ENCODE measurements at regions not wholly inside any gene's neighbourhood (a gene's known extent, or its start where the extent isn't known, plus 50 kb on each side); places are given as distances from the start of the nearest gene placed in this dataset.
A peak's percentile ranks its signal among the peaks of the same experiment; 100 is the strongest.

GRCh38 chr13:78131346-78131745, 212.7 kb upstream of the EDNRB start:
- no peaks in the 10 kb centered on the region for H3K36me3 ChIP-seq (ENCODE audit: insufficient read depth, low read length)
- H4K20me1 ChIP-seq (ENCODE audit: insufficient read depth, low read length, poor library complexity, severe bottlenecking) = no peaks in the 10 kb centered on the region
- no peak overlapping the region for H2AFZ ChIP-seq (ENCODE audit: low read length)
- H3K9me3 ChIP-seq (ENCODE audit: insufficient read depth, low read depth, low read length) = no peaks in the 10 kb centered on the region
- H3K4me3 ChIP-seq (ENCODE audit: low read length, poor library complexity, severe bottlenecking) = no peak overlapping the region
- TF ChIP-seq EZH2phosphoT487 (IDR thresholded peaks at IDR 0.05; ENCODE audit: borderline replicate concordance) (no peak), CTCF (conservative IDR thresholded peaks at IDR 0.05; ENCODE audit: low read length) (no peak)
- no peaks in the 10 kb centered on the region for H3K79me2 ChIP-seq (ENCODE audit: insufficient read depth, low read length)
- no peaks in the 10 kb centered on the region for H3K27me3 ChIP-seq (ENCODE audit: insufficient read depth, low read length, poor library complexity, severe bottlenecking)
- H3K4me2 ChIP-seq (ENCODE audit: low read depth, low read length, poor library complexity, severe bottlenecking) = peak overlapping the region; percentile 11
- no peaks in the 10 kb centered on the region for H3K9me2 ChIP-seq (replicated peaks; ENCODE audit: low read depth, low read length)
- H3F3A ChIP-seq (ENCODE audit: low read depth) = no peaks in the 10 kb centered on the region
- H3K4me1 ChIP-seq (ENCODE audit: insufficient read depth, low read length, poor library complexity, severe bottlenecking) = peaks cover 5% of the 10 kb centered on the region
- H3K9ac ChIP-seq (ENCODE audit: low read depth, low read length, poor library complexity, severe bottlenecking) = no peak overlapping the region

- Histone ChIP-seq H3K9ac (ENCODE audit: low read depth, low read length, poor library complexity, severe bottlenecking) (no peak overlapping the region), H3K4me1 (ENCODE audit: insufficient read depth, low read length, poor library complexity, severe bottlenecking) (peaks cover 5% of the 10 kb centered on the region), H3K9me2 (replicated peaks; ENCODE audit: low read depth, low read length) (no peaks in the 10 kb centered on the region), H3F3A (ENCODE audit: low read depth) (no peaks in the 10 kb centered on the region), H3K4me2 (ENCODE audit: low read depth, low read length, poor library complexity, severe bottlenecking) (no peak overlapping the region), H4K20me1 (ENCODE audit: insufficient read depth, low read length, poor library complexity, severe bottlenecking) (no peaks in the 10 kb centered on the region), H2AFZ (ENCODE audit: low read length) (no peak overlapping the region), H3K4me3 (ENCODE audit: low read length, poor library complexity, severe bottlenecking) (no peak overlapping the region), H3K9me3 (ENCODE audit: insufficient read depth, low read depth, low read length) (no peaks in the 10 kb centered on the region), H3K79me2 (ENCODE audit: insufficient read depth, low read length) (no peaks in the 10 kb centered on the region), H3K27me3 (ENCODE audit: insufficient read depth, low read length, poor library complexity, severe bottlenecking) (no peaks in the 10 kb centered on the region), H3K36me3 (ENCODE audit: insufficient read depth, low read length) (no peaks in the 10 kb centered on the region)
- TF ChIP-seq EZH2phosphoT487 (IDR thresholded peaks at IDR 0.05; ENCODE audit: borderline replicate concordance) = no peak
- no peak for TF ChIP-seq CTCF (conservative IDR thresholded peaks at IDR 0.05; ENCODE audit: low read length)
Observed at GRCh38 chr13:78129823-78130222, 211.2 kb upstream of the EDNRB start.

GRCh38 chr13:78129359-78129758, 210.7 kb upstream of the EDNRB start:
- H3F3A ChIP-seq (ENCODE audit: low read depth) = no peaks in the 10 kb centered on the region
- no peaks in the 10 kb centered on the region for H4K20me1 ChIP-seq (ENCODE audit: insufficient read depth, low read length, poor library complexity, severe bottlenecking)
- no peaks in the 10 kb centered on the region for H3K9me3 ChIP-seq (ENCODE audit: insufficient read depth, low read depth, low read length)
- H3K27me3 ChIP-seq (ENCODE audit: insufficient read depth, low read length, poor library complexity, severe bottlenecking) = no peaks in the 10 kb centered on the region
- no peak overlapping the region for H3K4me2 ChIP-seq (ENCODE audit: low read depth, low read length, poor library complexity, severe bottlenecking)
- H2AFZ ChIP-seq (ENCODE audit: low read length) = no peak overlapping the region
- H3K9me2 ChIP-seq (replicated peaks; ENCODE audit: low read depth, low read length) = no peaks in the 10 kb centered on the region
- peaks cover 5% of the 10 kb centered on the region for H3K4me1 ChIP-seq (ENCODE audit: insufficient read depth, low read length, poor library complexity, severe bottlenecking)
- H3K9ac ChIP-seq (ENCODE audit: low read depth, low read length, poor library complexity, severe bottlenecking) = no peak overlapping the region
- TF ChIP-seq CTCF (conservative IDR thresholded peaks at IDR 0.05; ENCODE audit: low read length) (no peak), EZH2phosphoT487 (IDR thresholded peaks at IDR 0.05; ENCODE audit: borderline replicate concordance) (no peak)
- no peaks in the 10 kb centered on the region for H3K36me3 ChIP-seq (ENCODE audit: insufficient read depth, low read length)
- no peak overlapping the region for H3K4me3 ChIP-seq (ENCODE audit: low read length, poor library complexity, severe bottlenecking)
- no peaks in the 10 kb centered on the region for H3K79me2 ChIP-seq (ENCODE audit: insufficient read depth, low read length)

Data from Loucy (cell line).